ENCODE measurements at regions not wholly inside any gene's neighbourhood (a gene's known extent, or its start where the extent isn't known, plus 50 kb on each side); places are given as distances from the start of the nearest gene placed in this dataset.

GRCh38 chr5:74185599-74185998, 454.9 kb downstream of the ENC1 start:
- TF ChIP-seq CTCF (IDR thresholded peaks at IDR 0.05; ENCODE audit: control extremely low read depth, extremely low read depth, low read depth, missing control alignments), result no peak
- ChIA-PET POLR2A (no interaction called here), CTCF (interaction anchor here (1.2 kb wide), 1 partner anchor 9 kb away, joined by 3 read pairs; no protein-coding TSS in a partner anchor)
- DNase-seq (ENCODE audit: extremely low spot score), result no peak

DNA sequence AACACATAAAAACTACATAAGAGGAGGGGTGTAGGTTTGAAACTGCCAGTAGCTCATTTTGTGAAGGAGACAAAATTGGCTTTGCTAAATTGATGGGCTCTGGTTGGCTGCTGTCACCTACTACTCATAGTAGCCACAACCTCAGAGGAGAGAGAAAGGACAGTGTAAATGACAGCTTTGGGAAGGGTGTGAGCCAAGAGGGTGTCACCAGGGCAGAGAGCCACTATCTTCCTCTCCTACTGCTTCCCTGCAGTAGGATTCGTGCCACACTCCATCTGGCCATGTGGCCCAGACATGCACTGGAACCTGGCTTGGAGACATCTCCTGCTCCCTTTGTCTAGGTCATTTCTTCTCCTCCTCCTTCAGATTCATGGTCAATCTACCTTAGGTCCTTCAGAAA, 455.9 kb downstream of the ENC1 start:
- no peak for TF ChIP-seq CTCF (IDR thresholded peaks at IDR 0.05; ENCODE audit: control extremely low read depth, extremely low read depth, low read depth, missing control alignments)
- ChIA-PET POLR2A (no interaction called here), CTCF (interaction anchor here (1.4 kb wide), 1 partner anchor 15 kb away, joined by 3 read pairs; no protein-coding TSS in a partner anchor)
- DNase-seq (ENCODE audit: extremely low spot score), result no peak

GRCh38 chr5:74183041-74183440, 457.5 kb downstream of the ENC1 start:
- no peak for TF ChIP-seq CTCF (IDR thresholded peaks at IDR 0.05; ENCODE audit: control extremely low read depth, extremely low read depth, low read depth, missing control alignments)
- DNase-seq (ENCODE audit: extremely low spot score), result no peak
- CTCF ChIA-PET, result interaction anchor here (1.7 kb wide), 1 partner anchor 10 kb away, joined by 3 read pairs; no protein-coding TSS in a partner anchor
- POLR2A ChIA-PET, result no interaction called here

DNA sequence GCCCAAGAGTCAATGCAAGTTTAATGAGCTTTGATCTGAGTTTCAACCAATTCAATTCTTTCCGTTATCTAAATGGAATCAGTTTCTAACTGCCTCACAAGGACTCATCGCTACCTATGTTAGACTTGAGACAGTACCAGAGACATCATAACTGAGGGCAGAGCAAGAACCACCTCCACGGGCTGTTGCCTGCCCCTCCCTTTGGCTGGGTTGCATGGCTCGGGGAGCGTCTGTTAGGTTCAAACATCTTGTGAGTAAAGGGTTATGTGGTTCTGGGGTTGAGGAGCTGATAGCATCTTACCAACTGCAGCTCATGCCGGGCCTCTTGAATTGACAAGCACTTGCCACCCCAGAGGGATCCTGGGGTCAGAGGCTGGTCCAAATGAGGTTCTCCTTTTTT, 457.9 kb downstream of the ENC1 start:
- ChIA-PET CTCF (interaction anchor here (0.9 to 1.7 kb wide), 2 partner anchors 9 to 22 kb away, joined by 3 read pairs; no protein-coding TSS in a partner anchor), POLR2A (no interaction called here)
- no peak for TF ChIP-seq CTCF (IDR thresholded peaks at IDR 0.05; ENCODE audit: control extremely low read depth, extremely low read depth, low read depth, missing control alignments)
- DNase-seq (ENCODE audit: extremely low spot score), result no peak

GRCh38 chr5:74179701-74180100, 460.8 kb downstream of the ENC1 start:
- ChIA-PET POLR2A (no interaction called here), CTCF (interaction anchor here (1.0 to 1.2 kb wide), 2 partner anchors 16 to 18 kb away, joined by 3 read pairs; no protein-coding TSS in a partner anchor)
- DNase-seq (ENCODE audit: extremely low spot score), result no peak
- no peak for TF ChIP-seq CTCF (IDR thresholded peaks at IDR 0.05; ENCODE audit: control extremely low read depth, extremely low read depth, low read depth, missing control alignments)

GRCh38 chr5:74179179-74179578, 461.3 kb downstream of the ENC1 start:
- DNase-seq (ENCODE audit: extremely low spot score), result no peak
- ChIA-PET CTCF (interaction anchor here (1.0 to 1.2 kb wide), 2 partner anchors 16 to 19 kb away, joined by 3 read pairs; no protein-coding TSS in a partner anchor), POLR2A (no interaction called here)
- TF ChIP-seq CTCF (IDR thresholded peaks at IDR 0.05; ENCODE audit: control extremely low read depth, extremely low read depth, low read depth, missing control alignments), result no peak

Measured in GM10248 (cell line).